Prostate gland (tissue), 2 donors: ENCODE measurements at regions not wholly inside any gene's neighbourhood (a gene's known extent, or its start where the extent isn't known, plus 50 kb on each side); places are given as distances from the start of the nearest gene placed in this dataset.

ENCODE experiments used
- POLR2A ChIP-seq: fragments of 450-650 bp; IDR thresholded peaks from one replicate; pipeline ENCODE4 v1.6.1; 2016; ENCODE audit warnings: antibody characterized with exemption, mild to moderate bottlenecking
- POLR2AphosphoS5 ChIP-seq: sonication (generic); formaldehyde crosslinking; IDR thresholded peaks from one replicate; pipeline ENCODE4 v1.6.1; 2017; ENCODE audit warnings: antibody characterized with exemption
- TF ChIP-seq, protein P1 (sequence below), 4 experiments: fragments of 200-600 bp in 2 of 4; fragments of 450-650 bp in 2 of 4; sonication (generic) in 2 of 4; IDR thresholded peaks; 1 replicate in 3 of 4; 2 replicates in 1 of 4; pipeline ENCODE4 v1.5.1; 2016 to 2019; ENCODE audit warnings: antibody characterized with exemption in 4 of 4, mild to moderate bottlenecking in 2 of 4, moderate library complexity in 2 of 4

DNA sequence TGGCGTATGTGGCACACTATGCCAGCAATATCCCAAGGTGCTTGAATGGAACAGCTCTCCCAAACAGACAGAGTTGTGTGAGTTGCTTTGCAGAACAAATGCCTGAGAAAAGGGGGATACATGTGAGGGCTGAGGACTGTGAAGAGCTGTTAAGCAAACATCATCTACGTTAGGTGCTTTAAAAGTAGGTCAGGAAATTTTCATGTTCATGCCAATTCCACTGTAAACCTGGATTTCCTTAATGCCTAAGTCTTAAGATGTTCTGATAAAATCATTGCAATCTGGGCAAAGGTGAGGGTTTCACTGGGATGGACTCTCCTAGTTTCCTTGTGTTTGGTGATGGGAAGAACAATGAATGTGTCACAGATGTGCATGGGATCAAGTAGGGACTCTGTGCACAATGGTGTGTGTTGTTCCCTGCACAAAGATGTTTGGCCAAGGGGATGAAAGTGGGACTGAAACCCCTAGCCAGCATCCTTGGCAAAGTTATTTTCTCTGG, 227.9 kb downstream of the KTN1 start:
- TF ChIP-seq, protein P1, sequence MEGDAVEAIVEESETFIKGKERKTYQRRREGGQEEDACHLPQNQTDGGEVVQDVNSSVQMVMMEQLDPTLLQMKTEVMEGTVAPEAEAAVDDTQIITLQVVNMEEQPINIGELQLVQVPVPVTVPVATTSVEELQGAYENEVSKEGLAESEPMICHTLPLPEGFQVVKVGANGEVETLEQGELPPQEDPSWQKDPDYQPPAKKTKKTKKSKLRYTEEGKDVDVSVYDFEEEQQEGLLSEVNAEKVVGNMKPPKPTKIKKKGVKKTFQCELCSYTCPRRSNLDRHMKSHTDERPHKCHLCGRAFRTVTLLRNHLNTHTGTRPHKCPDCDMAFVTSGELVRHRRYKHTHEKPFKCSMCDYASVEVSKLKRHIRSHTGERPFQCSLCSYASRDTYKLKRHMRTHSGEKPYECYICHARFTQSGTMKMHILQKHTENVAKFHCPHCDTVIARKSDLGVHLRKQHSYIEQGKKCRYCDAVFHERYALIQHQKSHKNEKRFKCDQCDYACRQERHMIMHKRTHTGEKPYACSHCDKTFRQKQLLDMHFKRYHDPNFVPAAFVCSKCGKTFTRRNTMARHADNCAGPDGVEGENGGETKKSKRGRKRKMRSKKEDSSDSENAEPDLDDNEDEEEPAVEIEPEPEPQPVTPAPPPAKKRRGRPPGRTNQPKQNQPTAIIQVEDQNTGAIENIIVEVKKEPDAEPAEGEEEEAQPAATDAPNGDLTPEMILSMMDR (IDR thresholded peaks at IDR 0.05): no peak
- TF ChIP-seq POLR2AphosphoS5: no peak
- no peak for TF ChIP-seq POLR2A
